IPS-18c (cell line): ENCODE measurements at regions not wholly inside any gene's neighbourhood (a gene's known extent, or its start where the extent isn't known, plus 50 kb on each side); places are given as distances from the start of the nearest gene placed in this dataset.

Experiments
- H3K4me3 ChIP-seq: 2 replicates; pipeline ENCODE4 v1.7.0; 2013; ENCODE audit warnings: low read depth, mild to moderate bottlenecking, low read length, moderate library complexity; ENCODE audit not compliant: insufficient read depth
- H3K9me3 ChIP-seq: one replicate; pipeline ENCODE4 v1.6.1; 2013; ENCODE audit warnings: mild to moderate bottlenecking, low read length, moderate library complexity; ENCODE audit not compliant: control insufficient read depth, insufficient read depth

- Histone ChIP-seq H3K9me3 (no peaks in the 10 kb centered on the region), H3K4me3 (no peak overlapping the region)
These were observed 345.9 kb upstream of the RGS6 start for GRCh38 chr14:71586131-71586897.

GRCh38 chr14:71588028-71588427 lies 344.2 kb upstream of the RGS6 start:
- H3K4me3 ChIP-seq = no peak overlapping the region
- H3K9me3 ChIP-seq = no peaks in the 10 kb centered on the region

- Histone ChIP-seq H3K9me3 (no peaks in the 10 kb centered on the region), H3K4me3 (no peak overlapping the region)
These were observed 343.5 kb upstream of the RGS6 start for GRCh38 chr14:71588576-71589215.

GRCh38 chr14:71589609-71590008 lies 342.6 kb upstream of the RGS6 start:
- Histone ChIP-seq H3K9me3 (no peaks in the 10 kb centered on the region), H3K4me3 (no peak overlapping the region)

GRCh38 chr14:71590131-71590530 lies 342.1 kb upstream of the RGS6 start:
- Histone ChIP-seq H3K9me3 (no peaks in the 10 kb centered on the region), H3K4me3 (no peak overlapping the region)

- Histone ChIP-seq H3K4me3 (no peak overlapping the region), H3K9me3 (no peaks in the 10 kb centered on the region)
These were observed 341.0 kb upstream of the RGS6 start for GRCh38 chr14:71591231-71591630.

GRCh38 chr14:71591929-71592328 lies 340.3 kb upstream of the RGS6 start:
- H3K4me3 ChIP-seq = no peak overlapping the region
- no peaks in the 10 kb centered on the region for H3K9me3 ChIP-seq

- no peaks in the 10 kb centered on the region for H3K9me3 ChIP-seq
- H3K4me3 ChIP-seq = no peak overlapping the region
These were observed 339.9 kb upstream of the RGS6 start for GRCh38 chr14:71592361-71592760.

GRCh38 chr14:71593966-71594365 lies 338.3 kb upstream of the RGS6 start:
- H3K9me3 ChIP-seq = no peaks in the 10 kb centered on the region
- no peak overlapping the region for H3K4me3 ChIP-seq

- no peak overlapping the region for H3K4me3 ChIP-seq
- H3K9me3 ChIP-seq = no peaks in the 10 kb centered on the region
These were observed 337.4 kb upstream of the RGS6 start for GRCh38 chr14:71594821-71595220.

GRCh38 chr14:71595441-71595840 lies 336.8 kb upstream of the RGS6 start:
- Histone ChIP-seq H3K9me3 (no peaks in the 10 kb centered on the region), H3K4me3 (no peak overlapping the region)

GRCh38 chr14:71597287-71597920 lies 334.8 kb upstream of the RGS6 start:
- Histone ChIP-seq H3K9me3 (no peaks in the 10 kb centered on the region), H3K4me3 (no peak overlapping the region)

- Histone ChIP-seq H3K9me3 (no peaks in the 10 kb centered on the region), H3K4me3 (no peak overlapping the region)
These were observed 334.1 kb upstream of the RGS6 start for GRCh38 chr14:71597955-71598660.

GRCh38 chr14:71600309-71600708 lies 331.9 kb upstream of the RGS6 start:
- H3K4me3 ChIP-seq = no peak overlapping the region
- H3K9me3 ChIP-seq = no peaks in the 10 kb centered on the region

- no peaks in the 10 kb centered on the region for H3K9me3 ChIP-seq
- H3K4me3 ChIP-seq = no peak overlapping the region
These were observed 329.7 kb upstream of the RGS6 start for GRCh38 chr14:71602524-71602923.

- no peaks in the 10 kb centered on the region for H3K9me3 ChIP-seq
- no peak overlapping the region for H3K4me3 ChIP-seq
These were observed 328.0 kb upstream of the RGS6 start for GRCh38 chr14:71604231-71604630.

- no peak overlapping the region for H3K4me3 ChIP-seq
- H3K9me3 ChIP-seq = no peaks in the 10 kb centered on the region
These were observed 326.2 kb upstream of the RGS6 start for GRCh38 chr14:71606064-71606463.

- no peaks in the 10 kb centered on the region for H3K9me3 ChIP-seq
- no peak overlapping the region for H3K4me3 ChIP-seq
These were observed 325.7 kb upstream of the RGS6 start for GRCh38 chr14:71606575-71606974.
